Endothelial cell of umbilical vein (primary cell): ENCODE measurements at regions not wholly inside any gene's neighbourhood (a gene's known extent, or its start where the extent isn't known, plus 50 kb on each side); places are given as distances from the start of the nearest gene placed in this dataset.

ENCODE experiments used
- BruUV-seq: library from RNA; stranded (reverse); fragments of 400-500 nt; replicated peaks from 2 replicates; lab custom pipeline; 2021; lab: Mats Ljungman, UMichigan
- CTCF ChIA-PET: fragments of 300-600, 350-600 bp; sonication (Branson Sonifier 250); formaldehyde crosslinking; loops from one replicate; lab custom pipeline; 2021; ENCODE audit warnings: antibody characterized with exemption, inconsistent platforms; lab: Charles Lee
- POLR2A ChIA-PET: fragments of 300-600, 350-600 bp; sonication (Branson Sonifier 250); formaldehyde crosslinking; loops from one replicate; lab custom pipeline; 2021; ENCODE audit warnings: antibody characterized with exemption, inconsistent platforms; lab: Charles Lee
- DNase-seq: peaks from one replicate; pipeline ENCODE4 v3.0.0-alpha.2; 2011; ENCODE audit warnings: low read depth, low spot score
- FAIRE-seq: peaks from 2 replicates; lab custom pipeline; 2011; peaks lifted over from hg19 to GRCh38; lab: Jason Lieb, UNC
- H2AFZ ChIP-seq: 2 replicates; pipeline ENCODE4 v1.6.0; 2012; ENCODE audit warnings: low read depth, low read length, control low read depth, inconsistent platforms
- H3K27ac ChIP-seq: 2 replicates; pipeline ENCODE4 v1.5.1; 2011; ENCODE audit warnings: low read depth, mild to moderate bottlenecking, control low read depth, low read length, moderate library complexity; ENCODE audit not compliant: insufficient read depth
- H3K27me3 ChIP-seq, 2 experiments: 2 replicates each; pipeline versions ENCODE4 v1.6.0 to v1.6.1; 2011; ENCODE audit warnings: low read length in 2 of 2, mixed read lengths in 1 of 2; ENCODE audit not compliant: control insufficient read depth in 2 of 2, insufficient read depth in 2 of 2
- H3K36me3 ChIP-seq, 2 experiments: 2 replicates in 1 of 2; 3 replicates in 1 of 2; pipeline ENCODE4 v1.5.1; 2011; ENCODE audit warnings: low read length in 2 of 2, mild to moderate bottlenecking in 1 of 2, moderate library complexity in 1 of 2; ENCODE audit not compliant: control insufficient read depth in 2 of 2, insufficient read depth in 2 of 2; ENCODE audit errors: extremely low read depth in 1 of 2
- H3K4me1 ChIP-seq: 3 replicates; pipeline ENCODE4 v1.5.1; 2011; ENCODE audit warnings: mild to moderate bottlenecking, low read length; ENCODE audit not compliant: control insufficient read depth, insufficient read depth; ENCODE audit errors: extremely low read depth
- H3K4me2 ChIP-seq: 2 replicates; pipeline ENCODE4 v1.6.1; 2011; ENCODE audit warnings: low read length, control low read depth, mixed read lengths; ENCODE audit not compliant: insufficient read depth
- H3K4me3 ChIP-seq, 3 experiments: fragments of 200-600 bp in 1 of 3; sonication (generic), shearing (Covaris generic) in 1 of 3; replicated peaks in 1 of 3; 2 replicates each; pipeline ENCODE4 v1.5.1; 2011 to 2016; ENCODE audit warnings: control low read depth in 3 of 3, low read length in 3 of 3, mild to moderate bottlenecking in 2 of 3, inconsistent platforms in 1 of 3, low read depth in 1 of 3, moderate library complexity in 1 of 3; ENCODE audit not compliant: insufficient read depth in 1 of 3
- H3K79me2 ChIP-seq: 2 replicates; pipeline ENCODE4 v1.6.0; 2012; ENCODE audit warnings: low read length, inconsistent platforms; ENCODE audit not compliant: control insufficient read depth, insufficient read depth
- H3K9ac ChIP-seq: replicated peaks from 2 replicates; pipeline ENCODE3; 2011; ENCODE audit warnings: low read length, control low read depth; ENCODE audit not compliant: insufficient read depth; ENCODE audit errors: extremely low read depth
- H3K9me1 ChIP-seq: replicated peaks from 3 replicates; pipeline ENCODE4 v1.6.0; 2011; ENCODE audit warnings: mild to moderate bottlenecking, low read length; ENCODE audit not compliant: control insufficient read depth, insufficient read depth; ENCODE audit errors: extremely low read depth
- H3K9me3 ChIP-seq: replicated peaks from 2 replicates; pipeline ENCODE4 v1.5.1; 2012; ENCODE audit warnings: low read length, inconsistent platforms; ENCODE audit not compliant: control insufficient read depth, insufficient read depth
- H4K20me1 ChIP-seq: replicated peaks from 2 replicates; pipeline ENCODE3; 2011; ENCODE audit warnings: mild to moderate bottlenecking, low read length; ENCODE audit not compliant: control insufficient read depth, insufficient read depth; ENCODE audit errors: extremely low read depth
- CTCF ChIP-seq, 2 donors: IDR thresholded peaks; 1 replicate in 1 of 2; 2 replicates in 1 of 2; pipeline ENCODE4 v1.5.1; 2011; ENCODE audit warnings: low read length in 2 of 2, mild to moderate bottlenecking in 2 of 2, moderate library complexity in 2 of 2, control low read depth in 1 of 2, inconsistent platforms in 1 of 2, low read depth in 1 of 2; ENCODE audit not compliant: insufficient read depth in 1 of 2; ENCODE audit errors: extremely low read depth in 1 of 2
- EZH2 ChIP-seq: IDR thresholded peaks from 2 replicates; pipeline ENCODE4 v1.6.1; 2012; ENCODE audit warnings: borderline replicate concordance, low read depth, mild to moderate bottlenecking, moderate library complexity, low read length, inconsistent platforms; ENCODE audit not compliant: severe bottlenecking
- FOS ChIP-seq: IDR thresholded peaks from 2 replicates; pipeline ENCODE4 v1.6.1; 2011; ENCODE audit warnings: mild to moderate bottlenecking, low read length, moderate library complexity, borderline replicate concordance; ENCODE audit not compliant: insufficient read depth
- GATA2 ChIP-seq: IDR thresholded peaks from 2 replicates; pipeline ENCODE4 v1.7.0; 2011; ENCODE audit warnings: low read depth, mild to moderate bottlenecking, moderate library complexity, mixed read lengths, low read length; ENCODE audit not compliant: insufficient read length, insufficient read depth
- JUN ChIP-seq: IDR thresholded peaks from 2 replicates; pipeline ENCODE4 v1.6.1; 2011; ENCODE audit warnings: borderline replicate concordance, low read depth; ENCODE audit not compliant: insufficient read length, insufficient read depth
- MAX ChIP-seq: IDR thresholded peaks from 2 replicates; pipeline ENCODE4 v1.6.1; 2011; ENCODE audit not compliant: insufficient read depth, insufficient read length
- MYC ChIP-seq: IDR thresholded peaks from one replicate; pipeline ENCODE4 v1.6.1; 2011; ENCODE audit warnings: mild to moderate bottlenecking, low read depth, low read length
- POLR2A ChIP-seq: IDR thresholded peaks from 2 replicates; pipeline ENCODE4 v1.6.1; 2012; ENCODE audit warnings: low read depth, mild to moderate bottlenecking, control low read depth, low read length
- POLR2AphosphoS5 ChIP-seq: IDR thresholded peaks from 2 replicates; pipeline ENCODE4 v1.6.1; 2012; ENCODE audit warnings: low read depth, mild to moderate bottlenecking, control low read depth, low read length, moderate library complexity; ENCODE audit not compliant: insufficient read depth
- dilution Hi-C: fragments of 300-500 bp; cut with MboI; formaldehyde crosslinking; loops from one replicate; pipeline ENCODE4 v1.15.0; 2019; ENCODE audit warnings: low sequenced_read_pairs; ENCODE audit not compliant: extremely low pct_ligation_motif_present
- intact Hi-C: fragments of 100-400 bp; cut with micrococcal nuclease; formaldehyde crosslinking; loops from one replicate; pipeline ENCODE4 v1.10.0; 2022

GRCh38 chrX:118216509-118216908 lies 99.9 kb upstream of the KLHL13 start:
- FAIRE-seq (no peak), DNase-seq (no peak)
- POLR2A ChIA-PET = interaction anchor here (0.7 kb wide), 1 partner anchor 8 kb away, joined by 4 read pairs; no protein-coding TSS in a partner anchor
- dilution Hi-C loops (no loop called here), intact Hi-C loops (loop anchor here (1.0 to 5.0 kb wide), 4 partner anchors 9 to 141 kb away; partner anchors contain the start of gene KLHL13)
- no peaks in the 10 kb centered on the region for H3K79me2 ChIP-seq
- H3K9me3 ChIP-seq = no peaks in the 10 kb centered on the region
- H3K4me2 ChIP-seq = peak overlapping the region; percentile 52
- peak overlapping the region in 1 of 3 experiments; percentile 26 for H3K4me3 ChIP-seq
- peaks cover 26% of the 10 kb centered on the region for H3K4me1 ChIP-seq
- H3K36me3 ChIP-seq = no peaks in the 10 kb centered on the region
- peak overlapping the region; percentile 42 for H2AFZ ChIP-seq
- BruUV-seq = TSS peak; percentile 73
- no peaks in the 10 kb centered on the region for H4K20me1 ChIP-seq
- CTCF ChIA-PET = interaction anchor here (1.5 kb wide), 1 partner anchor 9 kb away, joined by 4 read pairs; no protein-coding TSS in a partner anchor
- H3K9me1 ChIP-seq = no peaks in the 10 kb centered on the region
- peak overlapping the region; percentile 63 for H3K9ac ChIP-seq
- H3K27me3 ChIP-seq = no peaks in the 10 kb centered on the region
- peak overlapping the region; percentile 98 for H3K27ac ChIP-seq
- no peak for TF ChIP-seq JUN
- no peak for TF ChIP-seq EZH2
- no peak for TF ChIP-seq POLR2AphosphoS5
- TF ChIP-seq CTCF (IDR thresholded peaks at IDR 0.05; ENCODE audit: extremely low read depth in 1 of 2, insufficient read depth in 1 of 2, low read depth in 1 of 2, low read length in 2 of 2) = no peak
- TF ChIP-seq POLR2A = no peak

- H3K9me1 ChIP-seq = no peaks in the 10 kb centered on the region
- no peak overlapping the region for H3K27ac ChIP-seq
- dilution Hi-C loops (no loop called here), intact Hi-C loops (loop anchor here (5.0 kb wide), 2 partner anchors 36 to 139 kb away; no protein-coding TSS in a partner anchor)
- peaks cover 32% of the 10 kb centered on the region for H3K4me1 ChIP-seq
- H4K20me1 ChIP-seq = no peaks in the 10 kb centered on the region
- FAIRE-seq = no peak
- no TSS peak for BruUV-seq
- H3K9ac ChIP-seq = no peak overlapping the region
- no peak for TF ChIP-seq GATA2
- TF ChIP-seq POLR2A = no peak
- TF ChIP-seq POLR2AphosphoS5 = no peak
- no peak for TF ChIP-seq EZH2
- no peak for TF ChIP-seq CTCF (IDR thresholded peaks at IDR 0.05; ENCODE audit: extremely low read depth in 1 of 2, insufficient read depth in 1 of 2, low read depth in 1 of 2, low read length in 2 of 2)
- no peak for TF ChIP-seq FOS
- no peak for TF ChIP-seq JUN
- TF ChIP-seq MYC = no peak
- no peak for TF ChIP-seq MAX
- no peaks in the 10 kb centered on the region for H3K79me2 ChIP-seq
- no peaks in the 10 kb centered on the region for H3K9me3 ChIP-seq
- H3K4me2 ChIP-seq = no peak overlapping the region
- ChIA-PET POLR2A (no interaction called here), CTCF (no interaction called here)
- H3K27me3 ChIP-seq = no peaks in the 10 kb centered on the region
- H3K36me3 ChIP-seq = no peaks in the 10 kb centered on the region
- H2AFZ ChIP-seq = no peak overlapping the region
- H3K4me3 ChIP-seq = no peak overlapping the region
- DNase-seq = no peak
Measured at GRCh38 chrX:118218079-118218478, 101.5 kb upstream of the KLHL13 start.
